ENCODE measurements at regions not wholly inside any gene's neighbourhood (a gene's known extent, or its start where the extent isn't known, plus 50 kb on each side); places are given as distances from the start of the nearest gene placed in this dataset.

GRCh38 chr17:33377837-33378595 lies 84.9 kb upstream of the ASIC2 start (continued):
- TF ChIP-seq ZNF687 (IDR thresholded peaks at IDR 0.05): no peak

- CTCF ChIA-PET: no interaction called here
- ATAC-seq (no peak), DNase-seq (ENCODE audit: low read depth, low spot score) (no peak), FAIRE-seq (no peak)
- POLR2A ChIA-PET: no interaction called here
- H3K36me3 ChIP-seq (ENCODE audit: control insufficient read depth in 2 of 2, insufficient read depth in 2 of 2, low read length in 1 of 2): no peaks in the 10 kb centered on the region
- H2AFZ ChIP-seq (ENCODE audit: control insufficient read depth, low read depth, low read length): no peak overlapping the region
- RAD21 ChIA-PET (ENCODE audit: unreplicated experiment): no interaction called here
- SMC1A ChIA-PET (ENCODE audit: uncharacterized antibody, unreplicated experiment): no interaction called here
- no peaks in the 10 kb centered on the region for H4K20me1 ChIP-seq (ENCODE audit: control insufficient read depth, insufficient read depth)
- no peak overlapping the region for H3K9ac ChIP-seq (ENCODE audit: control insufficient read depth, insufficient read depth, low read length)
- no peaks in the 10 kb centered on the region for H3K79me2 ChIP-seq (ENCODE audit: control insufficient read depth, insufficient read depth, low read length)
- no peak overlapping the region for H3K4me3 ChIP-seq
- BruUV-seq (replicated peaks): no TSS peak
- 0 out of 4 replicates have a peak, but pooled peaks cover 0 to 3% of the 10 kb centered on the region in 2 experiments for H3K27me3 ChIP-seq (replicated peaks in 1 of 2; ENCODE audit: control insufficient read depth in 2 of 2, insufficient read depth in 2 of 2, low read length in 1 of 2)
- H3K4me2 ChIP-seq (ENCODE audit: control insufficient read depth, insufficient read depth): no peak overlapping the region
- no peak overlapping the region for H3K27ac ChIP-seq (ENCODE audit: control insufficient read depth, insufficient read depth)
- 22% methylated on average over 6 of the region's 6 CpGs for WGBS (ENCODE audit: insufficient coverage, insufficient replicate concordance, low lambda C conversion rate, missing lambda C conversion rate)
- no peaks in the 10 kb centered on the region for H3K4me1 ChIP-seq (ENCODE audit: control insufficient read depth, insufficient read depth, low read length)
- intact Hi-C loops (cut with micrococcal nuclease; ENCODE audit: unreplicated experiment) (no loop called here), in situ Hi-C loops (cut with MboI) (no loop called here)
- H3K9me3 ChIP-seq (replicated peaks; ENCODE audit: control insufficient read depth, insufficient read depth, low read length): no peaks in the 10 kb centered on the region
- TF ChIP-seq TCF7 (IDR thresholded peaks at IDR 0.05; ENCODE audit: borderline replicate concordance) (no peak), CBX3 (IDR thresholded peaks at IDR 0.05; ENCODE audit: borderline replicate concordance, low read depth) (no peak), NFIC (IDR thresholded peaks at IDR 0.05; ENCODE audit: low read depth, low read length) (no peak), CHD1 (IDR thresholded peaks at IDR 0.05; ENCODE audit: low read depth, low read length) (no peak), JUND (IDR thresholded peaks at IDR 0.05; ENCODE audit: low read depth, low read length) (no peak), ZNF687 (IDR thresholded peaks at IDR 0.05) (no peak)
- TF ChIP-seq, protein P1, sequence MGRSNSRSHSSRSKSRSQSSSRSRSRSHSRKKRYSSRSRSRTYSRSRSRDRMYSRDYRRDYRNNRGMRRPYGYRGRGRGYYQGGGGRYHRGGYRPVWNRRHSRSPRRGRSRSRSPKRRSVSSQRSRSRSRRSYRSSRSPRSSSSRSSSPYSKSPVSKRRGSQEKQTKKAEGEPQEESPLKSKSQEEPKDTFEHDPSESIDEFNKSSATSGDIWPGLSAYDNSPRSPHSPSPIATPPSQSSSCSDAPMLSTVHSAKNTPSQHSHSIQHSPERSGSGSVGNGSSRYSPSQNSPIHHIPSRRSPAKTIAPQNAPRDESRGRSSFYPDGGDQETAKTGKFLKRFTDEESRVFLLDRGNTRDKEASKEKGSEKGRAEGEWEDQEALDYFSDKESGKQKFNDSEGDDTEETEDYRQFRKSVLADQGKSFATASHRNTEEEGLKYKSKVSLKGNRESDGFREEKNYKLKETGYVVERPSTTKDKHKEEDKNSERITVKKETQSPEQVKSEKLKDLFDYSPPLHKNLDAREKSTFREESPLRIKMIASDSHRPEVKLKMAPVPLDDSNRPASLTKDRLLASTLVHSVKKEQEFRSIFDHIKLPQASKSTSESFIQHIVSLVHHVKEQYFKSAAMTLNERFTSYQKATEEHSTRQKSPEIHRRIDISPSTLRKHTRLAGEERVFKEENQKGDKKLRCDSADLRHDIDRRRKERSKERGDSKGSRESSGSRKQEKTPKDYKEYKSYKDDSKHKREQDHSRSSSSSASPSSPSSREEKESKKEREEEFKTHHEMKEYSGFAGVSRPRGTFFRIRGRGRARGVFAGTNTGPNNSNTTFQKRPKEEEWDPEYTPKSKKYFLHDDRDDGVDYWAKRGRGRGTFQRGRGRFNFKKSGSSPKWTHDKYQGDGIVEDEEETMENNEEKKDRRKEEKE (IDR thresholded peaks at IDR 0.05): no peak
Observed at GRCh38 chr17:33381201-33381600, 88.1 kb upstream of the ASIC2 start.

All from GM12878 (cell line).